ENCODE measurements at regions not wholly inside any gene's neighbourhood (a gene's known extent, or its start where the extent isn't known, plus 50 kb on each side); places are given as distances from the start of the nearest gene placed in this dataset.
"Not testable (repeated sequence)": the region's sequence is repeated elsewhere in the genome, so short reads cannot be mapped to it uniquely, and the experiment has no call there.

DNA sequence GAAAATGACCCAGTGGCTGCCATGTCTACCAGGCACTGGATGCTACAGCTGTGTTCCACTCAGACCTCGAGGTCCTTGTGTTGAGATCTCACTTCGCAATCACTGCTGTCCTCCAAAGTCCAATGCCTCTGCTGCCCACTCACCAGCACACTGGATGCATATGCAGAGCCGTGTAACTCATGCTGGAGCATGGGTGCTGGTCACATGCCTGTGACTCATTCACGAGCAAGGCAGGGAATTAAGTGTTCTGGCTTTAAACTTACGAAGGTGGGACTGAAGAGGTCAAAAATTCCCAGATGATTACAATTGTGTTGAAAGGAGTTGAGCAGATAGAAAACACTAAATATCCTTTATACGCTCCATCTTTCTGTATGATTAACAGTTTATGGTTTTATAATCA, 417.5 kb downstream of the NUP35 start:
- no peak for DNase-seq

DNA sequence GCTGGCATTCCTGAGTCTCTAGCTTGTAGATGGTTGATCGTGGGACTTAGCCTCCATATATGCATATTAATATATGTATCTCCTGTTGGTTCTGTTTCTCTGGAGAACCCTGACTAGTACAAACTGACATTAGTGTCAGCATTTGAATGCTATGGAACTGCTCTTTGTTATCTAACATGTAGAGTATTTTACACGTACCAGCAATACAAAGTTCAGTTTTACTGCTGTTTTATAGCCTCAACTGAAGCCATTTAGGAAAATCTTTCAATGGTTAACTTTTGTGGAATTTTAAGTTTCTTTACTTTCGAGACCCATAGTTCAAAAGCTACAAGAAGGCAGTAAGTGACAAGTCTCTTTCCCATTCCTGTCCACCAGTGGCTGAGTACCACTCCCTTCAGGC, 418.4 kb downstream of the NUP35 start:
- no peak for DNase-seq

DNA sequence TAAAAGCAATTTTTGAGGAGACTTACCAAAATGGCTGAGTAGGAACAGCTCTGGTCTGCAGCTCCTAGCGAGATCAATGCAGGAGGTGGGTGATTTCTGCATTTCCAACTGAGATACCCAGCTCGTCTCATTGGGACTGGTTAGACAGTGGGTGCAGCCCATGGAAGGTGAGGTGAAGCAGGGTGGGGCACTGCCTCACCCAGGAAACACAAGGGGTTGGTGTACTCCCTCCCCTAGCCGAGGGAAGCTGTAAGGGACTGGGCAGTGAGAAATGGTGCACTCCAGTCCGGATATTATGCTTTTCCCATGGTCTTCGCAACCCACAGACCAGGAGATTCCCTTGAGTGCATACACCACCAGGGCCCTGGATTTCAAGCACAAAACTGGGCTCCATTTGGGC, 419.0 kb downstream of the NUP35 start:
- no peak for DNase-seq

DNA sequence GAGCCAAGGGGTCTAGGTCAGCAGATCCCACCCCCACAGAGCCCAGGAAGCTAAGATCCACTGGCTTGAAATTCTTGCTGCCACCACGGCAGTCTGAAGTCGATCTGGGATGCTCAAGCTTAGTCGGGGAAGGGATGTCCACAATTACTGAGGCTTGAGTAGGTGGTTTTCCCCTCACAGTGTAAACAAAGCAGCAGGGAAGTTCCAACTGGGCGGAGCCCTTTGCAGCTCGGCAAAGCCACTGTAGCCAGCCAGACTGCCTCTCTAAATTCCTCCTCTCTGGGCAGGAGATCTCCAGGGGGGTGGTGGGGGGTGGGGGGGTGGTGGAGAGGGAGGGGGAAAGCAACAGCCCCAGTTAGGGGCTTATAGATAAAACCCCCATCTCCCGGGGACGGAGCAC, 419.5 kb downstream of the NUP35 start:
- DNase-seq = no peak

DNA sequence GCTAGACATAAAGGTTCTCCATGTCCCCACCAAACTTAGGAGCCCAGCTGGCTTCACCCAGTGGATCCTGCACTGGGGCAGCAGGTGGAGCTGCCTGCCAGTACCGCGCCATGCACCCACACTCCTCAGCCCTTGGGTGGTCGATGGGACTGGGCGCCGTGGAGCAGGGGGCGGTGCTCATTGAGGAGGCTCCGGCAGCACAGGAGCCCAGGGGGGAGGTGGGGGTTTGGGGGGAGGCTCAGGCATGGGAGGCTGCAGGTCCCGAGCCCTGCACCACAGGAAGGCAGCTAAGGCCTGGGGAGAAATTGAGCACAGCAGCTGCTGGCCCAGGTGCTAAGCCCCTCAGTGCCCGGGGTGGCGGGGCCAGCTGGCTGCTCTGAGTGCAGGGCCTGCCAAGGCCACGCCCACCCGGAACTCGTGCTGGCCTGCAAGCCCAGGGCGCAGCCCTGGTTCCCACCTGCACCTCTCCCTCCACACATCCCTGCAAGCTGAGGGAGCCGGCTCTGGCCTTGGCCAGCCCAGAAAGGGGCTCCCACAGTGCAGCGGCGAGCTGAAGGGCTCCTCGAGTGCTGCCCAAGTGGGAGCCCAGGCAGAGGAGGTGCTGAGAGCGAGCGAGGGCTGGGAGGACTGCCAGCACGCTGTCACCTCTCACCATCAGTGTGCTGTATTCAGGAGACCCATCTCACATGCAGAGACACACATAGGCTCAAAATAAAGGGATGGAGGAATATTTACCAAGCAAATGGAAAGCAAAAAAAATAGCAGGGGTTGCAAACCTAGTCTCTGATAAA, 422.5 kb downstream of the NUP35 start:
- DNase-seq = not testable (repeated sequence)

DNA sequence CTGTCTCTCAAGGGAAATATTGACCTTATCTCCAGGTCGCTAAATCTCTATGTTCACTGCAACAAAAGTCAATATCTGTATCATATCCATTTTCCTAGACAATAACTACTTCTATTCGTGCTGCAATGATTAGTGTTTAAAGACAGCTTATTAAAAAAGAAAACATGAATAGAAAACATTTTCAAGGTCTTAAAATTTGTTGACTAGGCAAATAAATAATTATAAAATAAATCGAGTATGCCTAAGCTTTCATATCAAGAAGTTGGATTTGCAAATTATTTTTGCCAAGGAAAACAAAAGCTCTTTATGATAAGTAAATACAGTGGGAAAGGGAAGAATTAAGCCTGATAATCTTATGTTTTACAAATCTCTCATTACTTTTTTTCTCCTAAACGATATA, 428.5 kb downstream of the NUP35 start:
- no peak for DNase-seq

DNA sequence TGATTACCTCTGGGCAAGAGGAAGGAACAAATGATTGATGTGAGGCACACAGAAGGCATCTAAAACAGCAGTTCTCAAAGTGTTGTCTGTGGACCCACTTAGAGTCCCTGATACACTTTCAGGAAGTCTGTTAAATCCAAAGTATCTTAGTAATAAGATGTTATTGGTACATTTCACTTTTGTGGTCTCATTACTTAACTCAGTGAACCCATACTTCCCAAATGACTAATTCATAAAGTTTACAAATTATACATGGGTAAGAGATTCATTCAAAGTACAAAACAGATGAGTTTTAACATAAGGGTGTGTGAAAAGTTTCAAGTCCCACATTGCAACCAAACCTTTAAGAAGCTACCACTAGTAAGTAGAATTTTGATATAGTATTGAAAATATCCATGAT, 440.5 kb downstream of the NUP35 start:
- no peak for DNase-seq

DNA sequence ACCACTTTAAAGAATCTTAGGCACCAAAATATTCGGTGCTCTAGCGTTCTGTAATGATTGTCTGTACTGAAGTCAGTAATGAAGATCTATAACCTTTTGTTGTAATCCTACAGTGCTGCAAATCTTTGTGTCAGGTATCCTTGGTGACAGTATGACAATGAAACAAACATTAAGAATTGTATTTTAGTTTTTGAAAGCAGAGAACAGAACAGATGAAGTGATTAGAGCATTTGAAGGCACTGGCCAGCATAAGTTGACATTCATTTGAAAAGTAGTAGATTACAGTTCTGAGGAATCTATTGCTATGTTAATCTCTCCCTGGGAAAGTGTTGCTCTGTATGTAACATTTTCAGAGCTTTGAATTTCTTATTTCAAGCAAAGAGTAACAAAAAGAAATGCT, 451.2 kb downstream of the NUP35 start:
- no peak for DNase-seq

DNA sequence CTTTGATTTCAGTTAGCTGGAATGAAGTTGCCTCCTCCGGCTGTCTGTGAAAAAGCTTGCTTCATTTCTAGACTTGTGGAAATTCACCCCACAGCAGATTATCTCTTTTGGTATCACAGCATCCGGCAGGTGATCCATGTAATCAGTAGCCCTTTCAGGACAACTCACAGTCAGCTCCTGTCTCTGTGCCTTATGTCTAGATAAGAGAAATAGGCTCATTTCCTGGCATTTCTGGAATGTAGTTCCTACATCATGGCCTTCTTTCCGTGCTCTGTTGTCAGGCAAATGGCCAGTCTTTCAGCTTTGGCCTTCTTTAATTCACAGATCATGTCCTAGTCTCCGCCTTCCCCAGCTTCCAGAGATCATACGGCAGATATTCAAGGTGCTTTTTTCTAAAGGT, 455.4 kb downstream of the NUP35 start:
- no peak for DNase-seq

DNA sequence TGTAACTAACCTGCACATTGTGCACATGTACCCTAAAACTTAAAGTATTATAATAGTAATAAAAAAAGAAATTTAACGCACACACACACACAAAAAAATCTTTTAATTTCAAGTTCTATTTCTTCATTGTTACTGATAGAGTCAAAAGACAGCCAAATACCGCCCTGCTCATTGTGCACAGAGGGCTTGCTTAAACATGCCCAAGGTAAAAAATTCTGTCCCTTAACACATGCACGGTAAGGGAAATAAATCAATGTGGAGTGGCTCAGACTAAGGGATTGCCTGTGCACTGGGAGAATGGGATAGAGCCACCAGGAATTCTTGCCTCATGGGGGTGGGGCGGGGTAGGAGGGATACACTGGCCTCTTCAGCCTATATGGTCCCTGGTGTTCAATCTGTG, 468.0 kb downstream of the NUP35 start:
- DNase-seq = no peak

DNA sequence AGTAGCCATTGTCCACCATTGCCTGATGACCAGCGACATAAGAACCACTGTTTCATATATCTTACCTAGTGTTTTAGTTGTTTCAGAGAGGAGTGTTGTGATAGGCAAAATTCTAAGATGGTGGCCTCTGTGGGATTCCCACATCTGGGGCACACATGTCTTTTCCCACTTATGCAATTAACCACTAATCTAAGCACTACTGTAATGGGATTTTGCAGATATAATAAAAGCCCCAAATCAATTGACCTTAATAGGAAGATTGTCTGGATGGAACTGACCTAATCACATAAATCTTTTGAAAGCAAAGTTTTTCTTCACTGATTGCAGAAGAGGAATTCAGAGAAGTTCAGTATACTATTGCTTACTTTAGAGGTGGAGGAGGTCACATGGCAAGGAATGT, 469.9 kb downstream of the NUP35 start:
- DNase-seq = no peak

DNA sequence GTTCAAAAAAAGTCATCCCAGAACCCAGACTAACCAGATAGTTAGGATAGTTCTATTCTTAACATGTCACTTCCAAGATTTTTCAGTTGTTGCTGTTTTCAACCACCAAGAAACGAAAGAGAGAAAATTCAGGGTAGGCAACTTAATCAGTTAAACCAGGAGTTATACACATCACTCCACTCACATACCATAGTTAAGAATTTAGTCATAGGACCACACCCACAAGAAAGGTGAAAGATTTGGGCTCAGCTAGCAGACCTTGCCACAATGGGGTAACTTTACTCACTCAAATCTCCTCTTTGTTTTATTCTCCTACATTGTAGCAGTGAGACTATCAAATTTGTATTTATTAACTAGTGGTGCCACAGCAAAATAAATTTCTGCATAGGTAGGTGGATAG, 473.6 kb downstream of the NUP35 start:
- DNase-seq = no peak

DNA sequence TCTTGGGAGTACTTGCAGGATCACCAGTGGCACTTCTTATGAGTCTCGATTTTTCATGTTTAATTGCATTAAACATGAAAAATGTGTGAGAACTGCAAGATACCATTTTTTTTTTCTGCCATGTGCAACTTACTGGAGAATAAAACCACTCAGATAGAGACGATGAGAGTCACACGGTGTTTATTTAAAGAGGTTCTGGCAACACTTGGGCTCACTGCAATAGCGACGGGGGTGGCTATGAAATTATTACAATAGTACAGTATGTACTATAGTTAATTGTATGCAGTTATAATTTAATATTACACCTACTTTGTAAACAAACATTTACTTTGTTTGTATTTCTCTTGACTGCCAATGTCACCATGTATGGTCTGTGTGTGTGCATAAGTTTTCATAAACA, 479.8 kb downstream of the NUP35 start:
- no peak for DNase-seq

DNA sequence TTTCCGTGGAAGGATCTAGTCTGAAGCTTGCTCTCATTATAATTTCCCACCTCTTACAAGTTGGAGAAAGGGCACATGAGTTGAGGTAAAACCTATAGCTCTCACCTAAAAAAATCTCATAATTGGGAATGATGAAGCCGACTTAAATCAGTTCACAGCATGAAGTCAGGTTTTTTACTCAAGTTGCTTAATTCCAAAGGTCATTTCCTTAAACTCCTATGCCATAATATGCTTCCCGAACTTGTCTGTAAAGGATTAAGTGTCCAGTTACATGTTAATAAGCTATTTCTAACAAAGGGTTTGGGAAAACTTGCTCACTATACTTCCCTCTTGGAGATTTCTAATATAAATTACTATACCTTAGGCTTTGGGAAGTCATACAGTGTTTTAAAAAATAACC, 481.2 kb downstream of the NUP35 start:
- DNase-seq = no peak

DNA sequence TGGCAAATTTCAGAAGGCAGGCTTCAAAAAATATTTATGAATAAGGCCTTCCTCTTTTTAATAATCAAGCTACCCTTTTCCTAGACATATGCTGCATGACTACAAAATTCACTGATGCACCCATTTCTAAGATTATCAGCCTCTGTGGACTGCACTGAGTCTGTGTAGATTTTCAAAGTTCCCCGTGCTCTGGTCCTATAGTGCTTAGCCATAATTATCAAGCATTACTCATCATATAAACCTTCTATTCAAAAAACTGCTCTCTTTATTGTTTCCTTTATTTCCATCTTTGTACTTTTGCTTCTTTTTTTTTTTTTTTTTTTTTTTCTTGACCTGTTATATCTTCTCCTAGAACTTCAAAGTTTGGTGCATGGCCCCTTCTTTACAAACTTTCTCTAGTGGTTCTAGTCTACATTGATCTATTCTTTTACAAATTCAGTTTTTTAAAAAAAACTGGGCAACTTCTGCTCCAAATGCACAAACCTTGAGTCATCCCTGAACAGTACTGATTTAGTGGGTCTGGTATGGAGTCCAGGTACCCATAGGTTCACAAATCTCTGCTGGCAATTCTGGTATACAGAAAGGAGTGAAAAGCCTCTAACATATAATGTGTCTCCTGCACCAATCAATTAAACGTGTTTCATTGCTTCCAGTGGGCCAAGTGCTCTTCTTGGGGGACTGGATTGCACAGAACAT, 481.9 kb downstream of the NUP35 start:
- DNase-seq = no peak

DNA sequence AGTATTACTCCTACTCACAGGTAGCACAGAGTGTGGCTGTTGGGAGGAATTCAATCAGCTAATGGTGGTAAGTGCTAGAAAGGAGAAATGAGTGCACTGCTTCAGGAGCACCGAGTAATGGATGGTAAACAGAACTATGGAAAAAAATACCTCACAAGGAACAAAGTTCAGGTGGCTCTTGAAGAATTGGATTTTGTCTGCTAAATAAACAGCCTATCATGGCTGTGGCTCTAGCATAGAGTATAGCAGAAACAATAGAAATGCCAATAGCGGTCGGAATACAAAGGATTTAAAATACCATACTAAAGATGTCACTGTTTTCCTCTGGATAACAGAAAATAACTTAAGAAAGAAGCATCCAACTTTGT, 482.5 kb downstream of the NUP35 start:
- no peak for DNase-seq

DNA sequence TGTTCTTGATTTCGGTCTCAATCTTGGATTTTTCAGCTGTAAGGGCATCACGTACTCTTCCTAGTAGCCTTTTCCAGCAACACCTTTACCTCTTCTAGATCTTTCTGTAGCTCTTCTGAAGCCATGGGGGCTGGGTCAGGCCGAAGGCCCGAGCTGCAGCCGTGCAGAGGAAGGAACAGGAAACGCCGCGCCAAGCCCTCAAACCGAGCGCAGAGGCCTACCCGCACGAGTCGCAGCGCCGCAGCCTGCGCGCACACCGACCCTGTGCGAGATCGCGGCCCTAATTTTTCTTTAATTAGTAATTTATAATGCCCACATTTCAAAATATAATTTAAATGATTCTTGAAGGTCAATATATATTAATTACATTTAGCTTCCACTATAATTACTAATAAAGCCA, 483.8 kb downstream of the NUP35 start:
- DNase-seq = no peak

DNA sequence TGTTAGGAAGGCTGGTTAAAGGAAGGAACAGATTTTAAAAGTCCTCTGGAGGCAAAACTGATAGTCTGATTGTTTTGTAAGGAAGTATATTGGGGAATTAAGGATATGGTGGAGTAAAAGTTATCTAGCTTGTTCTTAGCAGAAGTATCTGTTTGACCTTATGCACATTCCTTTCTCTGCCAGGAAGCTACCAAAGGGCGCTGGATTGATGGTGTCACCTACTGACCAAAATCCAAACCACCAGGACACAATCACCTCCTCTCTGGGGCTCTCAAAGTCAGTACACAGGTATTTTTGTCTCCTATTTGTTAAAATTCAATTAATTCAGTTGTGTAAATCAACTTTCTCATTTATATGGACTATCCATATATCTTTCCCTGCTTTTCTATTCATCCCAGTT, 484.5 kb downstream of the NUP35 start:
- DNase-seq = no peak

DNA sequence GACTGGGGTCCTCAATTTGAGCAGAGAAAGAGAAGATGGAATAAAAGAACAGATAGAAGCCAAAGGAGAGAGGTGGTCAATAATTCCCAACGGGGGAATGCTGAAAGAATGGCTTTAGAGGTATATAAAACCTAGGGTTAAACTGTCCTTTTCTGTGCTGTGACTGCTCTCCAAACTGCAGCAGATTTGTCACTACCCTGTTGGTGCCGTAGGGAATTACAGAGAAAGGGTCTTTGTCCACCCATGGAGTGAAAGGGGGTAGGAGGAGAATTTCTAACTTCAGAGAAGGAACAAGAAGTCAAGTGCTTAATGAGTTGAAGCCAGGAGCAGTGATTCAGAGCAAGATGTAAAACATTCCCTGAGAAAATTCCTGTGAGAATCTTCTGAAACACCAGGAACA, 486.5 kb downstream of the NUP35 start:
- no peak for DNase-seq

DNA sequence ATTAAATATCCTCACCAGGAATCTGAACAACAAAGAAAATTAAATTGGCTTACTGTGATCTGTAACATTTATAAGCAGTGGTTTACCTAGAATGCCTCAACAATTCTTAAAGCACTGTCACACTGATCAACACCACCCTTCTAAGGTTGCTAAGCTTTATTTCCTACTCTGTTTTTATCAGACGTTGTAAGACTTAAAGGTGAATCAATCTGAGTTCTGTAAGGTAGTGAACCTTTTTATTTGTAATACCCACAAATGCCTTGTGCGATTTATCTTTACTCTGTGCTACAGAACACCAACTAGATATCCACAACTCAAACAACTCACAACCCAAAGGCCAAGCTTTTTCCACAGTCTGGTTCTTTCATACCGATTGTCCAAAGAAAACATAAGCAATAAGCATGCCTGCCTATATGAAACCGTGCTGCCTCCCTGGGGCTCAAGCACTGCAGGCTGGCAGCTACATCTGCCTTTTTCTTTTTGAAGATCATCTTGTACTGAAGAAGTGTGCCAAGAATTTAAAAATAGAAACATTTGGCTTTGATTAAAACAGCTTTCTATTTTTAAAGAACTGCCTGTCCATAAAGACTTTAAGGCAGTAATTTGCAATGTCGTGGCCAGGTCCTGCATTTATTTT, 490.7 kb downstream of the NUP35 start:
- DNase-seq = no peak

DNA sequence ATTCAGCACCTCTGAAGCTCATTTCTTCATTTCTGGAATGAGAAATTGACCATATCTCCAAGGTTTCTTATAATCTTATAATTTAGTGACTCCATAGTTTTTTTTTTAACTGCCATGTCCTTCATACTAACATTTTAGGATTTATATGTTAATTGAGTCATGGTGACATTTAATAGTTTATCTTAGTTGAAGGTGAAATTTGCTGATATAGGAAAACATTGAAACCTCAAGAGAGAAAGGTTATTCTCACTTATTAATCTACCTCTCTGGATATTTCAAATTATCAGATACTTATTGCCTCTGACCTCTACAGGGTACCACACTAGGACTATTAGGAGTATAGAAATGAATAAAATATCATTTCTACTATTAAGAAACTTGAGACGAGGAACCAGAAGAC, 499.0 kb downstream of the NUP35 start:
- no peak for DNase-seq

DNA sequence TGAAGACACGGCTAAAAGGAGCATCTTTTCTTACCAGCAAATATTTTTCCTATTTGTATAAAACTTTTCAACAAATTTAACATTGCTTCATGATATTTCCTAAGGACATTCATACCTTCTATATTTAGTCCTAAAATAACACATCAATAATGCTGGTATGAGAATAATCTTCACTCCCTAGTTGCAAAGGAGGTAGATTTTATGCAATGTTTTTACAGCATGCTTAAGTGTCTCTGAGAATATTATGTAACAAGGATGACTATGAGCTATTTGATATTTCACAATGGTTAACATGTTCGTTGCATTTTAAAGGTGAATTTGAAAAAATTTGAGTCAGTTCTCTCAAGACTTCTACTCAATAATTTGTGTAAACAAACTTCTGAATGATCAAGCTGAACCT, 506.7 kb downstream of the NUP35 start:
- no peak for DNase-seq

DNA sequence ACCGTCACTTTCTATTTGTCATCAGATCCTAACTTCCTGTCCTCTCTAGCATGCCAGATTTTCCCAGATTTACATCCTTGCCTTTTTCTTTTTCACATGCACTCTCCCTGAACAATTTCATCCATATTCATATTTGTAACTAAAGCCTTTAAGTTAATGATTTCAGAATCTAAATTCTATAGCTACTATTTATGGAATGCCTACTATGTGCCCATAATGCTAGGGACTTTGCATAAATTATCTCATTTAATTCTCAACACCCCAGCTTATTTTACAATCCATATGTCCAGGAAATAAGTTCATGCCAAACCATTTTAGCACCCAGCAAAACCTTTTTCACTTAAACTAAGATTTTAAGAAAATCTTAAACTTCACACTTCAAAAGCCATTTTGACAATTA, 531.9 kb downstream of the NUP35 start:
- DNase-seq = no peak

DNA sequence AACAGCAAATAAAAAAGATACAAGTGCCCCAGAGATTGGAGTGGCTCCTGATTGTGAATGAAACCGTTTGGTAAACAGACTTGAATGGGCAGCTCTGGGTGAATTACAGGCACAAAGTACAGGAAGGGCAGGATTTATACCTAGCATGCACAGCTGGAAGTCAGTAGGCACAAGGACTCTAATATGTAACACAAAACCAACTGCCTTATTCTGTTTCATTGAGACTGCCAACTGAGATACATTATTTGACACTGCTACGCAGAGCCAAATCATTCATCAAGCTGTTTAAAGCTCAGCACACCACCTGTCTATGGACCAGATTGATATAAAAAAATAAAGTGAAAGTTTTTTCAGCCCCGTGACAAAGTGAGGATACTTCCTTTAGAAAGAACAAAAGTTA, 541.2 kb downstream of the NUP35 start:
- peak; percentile 38 to 41 for DNase-seq

DNA sequence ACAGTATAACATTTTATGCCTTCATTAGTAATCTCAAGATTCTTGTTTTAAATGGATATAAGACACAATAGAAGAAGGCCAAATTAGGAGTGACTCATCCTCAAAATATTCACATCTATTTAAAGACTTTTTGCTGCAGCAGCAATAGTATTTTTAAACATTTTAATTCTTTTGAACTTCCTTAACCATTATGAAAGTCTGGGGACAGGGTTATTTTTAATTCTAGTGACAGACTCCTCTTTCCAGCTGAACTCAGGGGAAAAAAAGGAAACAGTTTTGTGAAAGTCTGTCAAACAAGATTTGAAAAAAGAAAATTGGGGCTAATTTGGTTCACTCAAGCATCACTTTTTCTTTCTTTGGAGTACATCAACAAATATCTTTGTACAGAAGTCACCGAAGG, 541.8 kb downstream of the NUP35 start:
- DNase-seq = no peak
